CD4-positive, alpha-beta T cell treated with Interleukin-15 for 1 hour (primary cell): ENCODE measurements at regions not wholly inside any gene's neighbourhood (a gene's known extent, or its start where the extent isn't known, plus 50 kb on each side); places are given as distances from the start of the nearest gene placed in this dataset.
"Not testable (repeated sequence)": the region's sequence is repeated elsewhere in the genome, so short reads cannot be mapped to it uniquely, and the experiment has no call there.

Source experiments
- DNase-seq: peaks from one replicate; pipeline ENCODE4 v3.0.0-alpha.2; 2020

DNA sequence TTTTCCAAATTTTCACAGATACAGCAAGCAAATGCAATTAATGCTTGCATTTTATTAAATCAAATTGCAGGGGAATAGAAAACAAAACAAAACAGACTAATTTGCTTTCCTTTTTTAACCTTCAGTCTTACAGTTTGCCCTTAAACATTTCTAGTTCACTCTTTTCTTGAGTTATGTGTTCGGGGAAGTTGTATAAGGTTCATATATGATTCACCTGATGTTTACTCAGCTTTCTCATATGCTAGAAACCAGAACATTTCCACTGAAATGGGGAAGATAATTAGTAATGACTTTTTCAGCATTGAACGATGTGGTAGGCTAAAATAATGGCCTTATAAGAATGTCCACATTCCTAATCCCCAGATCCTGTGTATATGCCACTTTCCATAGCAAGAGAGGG is 176.2 kb upstream of the NBPF9 start:
- DNase-seq = not testable (repeated sequence)

GRCh38 chr1:149284773-149285172 is 181.4 kb upstream of the NBPF9 start:
- DNase-seq = not testable (repeated sequence)

GRCh38 chr1:149285205-149285604 is 181.9 kb upstream of the NBPF9 start:
- DNase-seq = not testable (repeated sequence)

DNA sequence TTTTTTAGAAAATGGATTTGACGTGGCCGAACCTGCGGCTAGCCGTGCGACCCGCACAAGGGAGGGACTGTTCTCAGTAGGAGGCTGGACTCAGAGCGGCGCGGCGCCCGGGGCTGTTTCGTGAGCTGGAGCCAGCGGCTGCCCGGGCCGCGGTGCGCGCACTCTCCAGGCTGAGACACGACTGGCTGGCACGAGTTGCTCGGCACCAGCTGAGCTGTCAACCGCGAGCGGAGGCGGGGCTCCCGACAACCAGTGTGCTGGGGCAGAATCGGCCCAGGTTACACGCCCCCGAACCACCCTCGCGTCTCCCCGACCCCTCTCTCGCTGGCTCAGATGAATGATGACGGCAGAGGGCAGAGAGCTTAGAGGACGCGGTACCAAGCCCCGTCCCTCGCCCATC is 182.3 kb upstream of the NBPF9 start:
- peak; percentile 63 for DNase-seq

- DNase-seq = not testable (repeated sequence)
Observed at GRCh38 chr1:149288580-149288979, 185.2 kb upstream of the NBPF9 start.

GRCh38 chr1:149300478-149301218 is 174.2 kb upstream of the NBPF19 start:
- DNase-seq = not testable (repeated sequence)

- not testable (repeated sequence) for DNase-seq
Observed at GRCh38 chr1:149301282-149301681, 173.6 kb upstream of the NBPF19 start.

GRCh38 chr1:149304796-149305195 is 170.0 kb upstream of the NBPF19 start:
- DNase-seq = not testable (repeated sequence)

GRCh38 chr1:149307640-149308039 is 167.2 kb upstream of the NBPF19 start:
- not testable (repeated sequence) for DNase-seq

GRCh38 chr1:149314921-149315320 is 159.9 kb upstream of the NBPF19 start:
- DNase-seq = not testable (repeated sequence)

DNA sequence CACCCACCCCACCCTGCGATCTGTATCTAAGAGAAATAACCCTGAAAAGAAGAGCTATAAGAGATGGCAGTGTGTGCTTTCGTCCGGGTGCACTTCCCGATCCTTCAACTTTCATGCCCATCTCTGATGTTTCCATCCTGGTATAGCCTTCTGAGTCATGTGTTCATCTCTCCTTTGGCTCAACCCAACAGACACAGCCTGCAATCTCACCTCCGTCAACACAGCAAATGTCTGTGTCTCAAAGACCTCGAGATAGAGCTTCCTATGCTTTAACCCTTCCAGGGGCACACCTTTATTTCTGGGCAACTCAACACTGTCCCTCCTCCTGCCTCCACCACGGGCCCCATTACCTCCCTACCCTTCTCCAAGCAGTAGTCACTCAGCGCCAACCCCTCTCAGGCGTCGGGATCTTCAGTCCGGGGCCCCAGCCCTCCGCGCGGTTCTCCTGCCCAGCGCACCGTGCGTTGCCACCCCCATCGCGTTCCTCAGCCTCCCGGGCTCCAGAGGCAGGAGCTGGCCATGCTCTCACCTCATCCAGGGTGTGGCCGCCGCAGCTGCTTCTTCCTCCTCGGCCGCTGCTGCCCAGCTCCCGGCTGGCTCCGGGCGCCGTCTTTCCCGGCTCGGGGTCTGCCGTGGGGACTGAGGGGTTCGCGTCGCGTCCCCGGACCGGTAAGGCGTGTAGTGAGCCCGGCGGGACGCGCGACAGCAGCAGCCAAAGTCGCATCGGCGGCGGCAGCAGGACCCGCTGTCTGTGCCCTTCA is 153.7 kb upstream of the NBPF19 start:
- not testable (repeated sequence) for DNase-seq

GRCh38 chr1:149321732-149322016 is 153.2 kb upstream of the NBPF19 start:
- DNase-seq = not testable (repeated sequence)

GRCh38 chr1:149330081-149330335 is 144.8 kb upstream of the NBPF19 start:
- DNase-seq = not testable (repeated sequence)

GRCh38 chr1:149336082-149336481 is 138.8 kb upstream of the NBPF19 start:
- DNase-seq = not testable (repeated sequence)

DNA sequence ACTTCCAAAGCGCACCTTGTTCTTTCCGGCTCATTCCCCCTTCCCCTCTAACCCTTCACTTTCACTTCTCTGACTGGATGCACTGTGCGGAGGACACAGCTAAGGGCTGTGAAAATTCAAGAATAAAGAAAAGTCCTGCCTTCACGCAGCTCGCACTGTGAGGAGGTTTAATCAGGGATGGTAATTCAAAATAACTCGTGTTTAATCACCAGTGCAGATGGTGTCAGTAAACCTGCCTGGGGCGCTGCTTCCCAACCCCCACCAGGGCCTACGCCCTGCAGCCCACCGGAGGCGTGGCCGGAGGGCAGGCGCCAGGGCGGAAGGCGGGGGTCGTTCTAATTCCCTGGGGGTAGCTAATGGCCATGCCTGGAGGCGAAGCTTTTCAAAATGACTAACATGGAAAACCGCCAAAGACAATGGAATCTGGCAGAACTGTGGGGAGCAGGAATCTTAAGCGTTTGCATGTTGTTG is 136.6 kb upstream of the NBPF19 start:
- not testable (repeated sequence) for DNase-seq

DNA sequence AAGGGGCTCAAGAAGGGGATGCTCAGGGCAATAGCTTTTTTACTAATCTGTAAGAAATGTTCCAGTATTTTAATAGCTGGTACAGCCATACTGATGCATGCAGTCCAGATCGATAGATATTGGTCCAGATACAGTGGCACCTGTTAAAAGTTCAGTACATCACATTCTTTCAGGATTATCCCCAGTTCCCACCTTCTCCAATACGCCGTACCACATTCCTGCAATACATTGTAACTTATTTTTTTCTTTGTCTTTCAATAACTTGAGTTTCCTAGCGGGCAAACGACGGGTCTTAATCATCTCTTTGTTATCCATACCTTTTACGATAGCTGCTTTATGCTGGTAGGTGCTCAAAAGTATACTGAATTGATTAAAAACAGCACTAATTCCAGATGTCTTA is 136.1 kb upstream of the NBPF19 start:
- DNase-seq = not testable (repeated sequence)

DNA sequence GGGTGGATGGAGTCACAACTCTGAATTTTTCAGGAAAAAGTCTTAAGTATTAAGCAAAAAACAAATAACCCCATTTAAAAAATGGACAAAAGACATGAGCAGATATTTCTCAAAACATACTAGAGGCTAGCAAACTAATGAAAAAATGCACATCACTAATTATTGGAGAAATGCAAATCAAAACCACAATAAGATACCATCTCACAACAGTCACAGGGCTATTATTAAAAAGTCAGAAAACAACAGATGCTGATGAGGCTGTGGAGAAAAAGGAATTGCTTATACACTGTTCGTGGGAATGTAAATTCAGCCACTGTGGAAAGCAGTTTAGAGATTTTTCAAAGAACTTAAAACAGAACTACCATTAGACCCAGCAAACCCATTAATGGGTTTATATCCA is 125.4 kb upstream of the NBPF19 start:
- not testable (repeated sequence) for DNase-seq

DNA sequence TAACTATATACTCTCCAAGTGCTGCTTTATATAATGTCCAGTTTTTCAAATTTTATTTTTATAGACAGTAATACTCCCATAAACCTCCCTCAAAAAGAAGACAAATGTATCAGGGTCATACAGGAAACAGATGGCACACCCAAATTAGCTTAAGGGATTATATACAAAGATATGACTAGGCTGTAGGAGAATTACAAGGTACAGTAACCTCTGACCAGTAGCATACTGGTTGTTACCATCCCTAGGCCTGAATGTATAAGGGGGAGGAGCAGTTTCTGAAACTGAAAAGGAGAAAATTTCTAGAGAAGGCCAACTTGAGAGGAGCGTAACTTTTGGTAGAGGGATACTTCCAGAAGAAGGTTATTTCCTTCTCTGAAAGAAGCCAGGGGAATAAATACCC is 122.6 kb upstream of the NBPF19 start:
- DNase-seq = not testable (repeated sequence)

- not testable (repeated sequence) for DNase-seq
Observed at GRCh38 chr1:149354579-149354978, 120.3 kb upstream of the NBPF19 start.

- DNase-seq = not testable (repeated sequence)
Observed at GRCh38 chr1:149355748-149356147, 119.1 kb upstream of the NBPF19 start.

- DNase-seq = not testable (repeated sequence)
Observed at GRCh38 chr1:149356152-149356551, 118.7 kb upstream of the NBPF19 start.

DNA sequence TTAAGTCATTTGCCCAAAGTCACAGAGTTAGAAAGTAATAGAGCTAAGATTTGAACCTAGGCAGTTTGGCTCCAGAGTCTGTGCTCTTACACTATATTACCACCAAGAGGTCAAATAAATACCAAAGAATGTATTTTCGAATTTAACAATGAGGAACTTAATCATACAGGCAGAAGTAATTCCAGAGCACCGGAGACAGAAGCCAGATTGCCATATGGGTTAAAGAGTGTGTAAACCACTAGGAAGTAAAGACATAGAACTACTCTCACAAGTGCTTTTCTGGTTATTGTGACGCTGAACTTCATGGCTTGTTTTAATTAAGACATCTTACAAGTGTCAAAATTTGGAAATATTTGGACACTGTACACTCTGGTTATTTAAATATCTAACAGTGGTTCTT is 114.5 kb upstream of the NBPF19 start:
- not testable (repeated sequence) for DNase-seq

GRCh38 chr1:149361310-149361709 is 113.5 kb upstream of the NBPF19 start:
- DNase-seq = not testable (repeated sequence)
